HTR-8/SVneo (cell line): ENCODE measurements at regions not wholly inside any gene's neighbourhood (a gene's known extent, or its start where the extent isn't known, plus 50 kb on each side); places are given as distances from the start of the nearest gene placed in this dataset.

ENCODE experiments used
- DNase-seq: peaks from one replicate; pipeline ENCODE4 v3.0.0; 2011; ENCODE audit warnings: low spot score, mixed read lengths; ENCODE audit not compliant: insufficient read length
- FAIRE-seq: peaks from 2 replicates; lab custom pipeline; 2011; peaks lifted over from hg19 to GRCh38; lab: Jason Lieb, UNC

DNA sequence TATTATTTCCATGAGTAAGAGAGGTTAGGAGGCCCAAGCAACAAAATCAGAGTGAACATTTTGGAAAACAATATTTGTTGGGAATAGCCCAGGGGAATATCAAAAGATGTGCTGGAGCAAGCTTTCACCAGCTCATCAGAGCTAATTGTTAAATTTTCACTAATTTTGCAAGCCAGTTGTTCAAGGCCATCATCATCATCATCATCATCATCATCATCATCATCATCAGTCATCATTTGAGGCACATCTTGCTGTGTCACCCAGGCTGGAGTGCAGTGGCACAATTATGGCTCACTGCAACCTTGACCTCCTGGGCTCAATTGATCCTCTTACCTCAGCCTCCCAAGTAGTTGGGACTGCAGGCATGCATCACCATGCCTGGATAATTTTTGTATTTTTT lies 350.5 kb upstream of the MEF2C start:
- DNase-seq (no peak), FAIRE-seq (no peak)

GRCh38 chr5:89232139-89232603 lies 349.2 kb upstream of the MEF2C start:
- DNase-seq (no peak), FAIRE-seq (no peak)

DNA sequence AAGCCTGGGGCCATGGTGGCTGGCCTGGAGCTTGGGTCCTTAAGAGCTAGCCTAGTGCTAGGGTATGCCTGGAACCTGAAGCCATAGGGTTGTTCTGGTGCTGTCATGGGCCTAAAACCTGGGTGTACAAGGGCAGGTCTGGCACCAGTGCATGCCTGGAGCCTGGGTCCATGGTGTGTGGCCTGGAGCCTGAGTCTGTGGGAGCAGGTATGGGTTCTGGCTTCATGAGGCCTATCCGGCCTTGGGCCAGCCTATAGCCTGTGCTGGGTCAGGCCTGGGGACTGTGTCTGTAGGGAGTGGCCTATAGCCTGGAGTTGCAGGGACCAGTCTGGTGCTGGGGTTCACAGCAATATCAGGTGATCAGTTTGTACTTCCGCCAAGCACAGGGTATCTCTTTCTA lies 347.2 kb upstream of the MEF2C start:
- no peak for DNase-seq
- no peak for FAIRE-seq

GRCh38 chr5:89229331-89230070 lies 346.5 kb upstream of the MEF2C start:
- DNase-seq, result no peak
- FAIRE-seq, result no peak

DNA sequence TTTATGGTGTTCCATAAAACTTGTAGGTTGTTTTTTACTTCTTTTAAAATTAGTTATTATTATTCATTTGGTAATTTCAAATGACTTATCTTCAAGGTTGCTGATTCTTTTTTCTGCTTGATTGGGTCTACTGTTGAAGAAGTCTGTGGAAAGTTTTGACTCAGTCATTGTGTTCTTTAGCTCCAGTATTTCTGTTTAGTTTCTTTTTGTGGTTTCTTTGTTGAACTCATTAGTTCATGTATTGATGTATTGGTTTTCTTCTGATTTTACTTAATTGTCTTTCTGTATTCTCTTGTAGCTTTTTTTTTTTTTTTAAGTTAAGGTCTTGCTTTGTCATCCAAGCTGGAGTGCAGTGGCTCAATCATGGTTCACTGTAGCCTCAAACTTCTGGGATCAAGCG lies 345.4 kb upstream of the MEF2C start:
- FAIRE-seq, result no peak
- DNase-seq, result no peak

DNA sequence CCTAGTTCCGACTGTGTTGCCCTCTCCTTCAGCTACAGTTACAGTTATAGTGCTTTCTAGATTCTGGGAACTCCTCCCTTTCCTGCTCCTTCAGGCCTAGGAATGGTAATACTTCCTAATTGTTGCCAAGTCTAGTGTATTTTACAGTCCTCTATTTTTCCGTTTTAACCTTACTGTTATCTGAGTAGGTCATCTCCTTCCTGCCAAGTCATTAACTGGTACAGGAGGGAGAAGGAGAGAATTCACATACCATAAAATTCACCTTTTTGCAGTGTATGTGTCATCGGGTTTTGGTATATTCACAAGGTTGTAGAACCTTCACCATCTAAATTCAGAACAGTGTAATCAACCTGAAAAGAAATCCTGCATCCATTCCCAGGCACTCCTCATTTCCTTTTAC lies 335.4 kb upstream of the MEF2C start:
- FAIRE-seq (no peak), DNase-seq (no peak)

GRCh38 chr5:89216606-89217005 lies 333.6 kb upstream of the MEF2C start:
- DNase-seq (no peak), FAIRE-seq (no peak)

DNA sequence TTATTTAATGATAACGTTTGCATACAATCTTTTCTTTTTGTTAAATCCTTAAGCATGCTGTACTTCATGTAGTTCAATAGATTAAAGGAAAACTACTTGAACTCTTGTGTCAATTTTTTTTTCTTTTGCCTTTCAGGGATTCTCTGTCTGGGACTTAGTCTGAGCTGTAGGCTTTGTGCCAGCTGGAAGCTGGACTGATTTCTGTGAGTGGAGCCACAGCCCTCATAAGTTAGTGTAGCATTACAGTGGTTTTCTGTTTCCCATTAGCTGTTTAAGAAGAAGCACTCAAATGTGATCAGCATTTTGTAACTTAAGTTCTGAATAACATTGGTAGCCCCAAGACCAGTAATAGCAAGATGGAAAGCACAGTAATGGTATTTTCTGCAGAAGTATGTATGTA lies 330.6 kb upstream of the MEF2C start:
- FAIRE-seq, result no peak
- DNase-seq, result no peak

GRCh38 chr5:89211836-89212235 lies 328.9 kb upstream of the MEF2C start:
- DNase-seq, result no peak
- FAIRE-seq, result no peak

GRCh38 chr5:89208811-89209210 lies 325.8 kb upstream of the MEF2C start:
- no peak for DNase-seq

GRCh38 chr5:89208392-89208791 lies 325.4 kb upstream of the MEF2C start:
- no peak for FAIRE-seq
- DNase-seq, result no peak

More at GRCh38 chr5:89208811-89209210, 325.8 kb upstream of the MEF2C start:
- FAIRE-seq, result no peak

- no peak for FAIRE-seq
Measured at GRCh38 chr5:89204756-89205155, 321.8 kb upstream of the MEF2C start.

GRCh38 chr5:89203611-89204010 lies 320.6 kb upstream of the MEF2C start:
- FAIRE-seq, result no peak
- DNase-seq, result no peak

More at GRCh38 chr5:89204756-89205155, 321.8 kb upstream of the MEF2C start:
- no peak for DNase-seq

GRCh38 chr5:89200899-89201298 lies 317.9 kb upstream of the MEF2C start:
- FAIRE-seq (no peak), DNase-seq (no peak)

DNA sequence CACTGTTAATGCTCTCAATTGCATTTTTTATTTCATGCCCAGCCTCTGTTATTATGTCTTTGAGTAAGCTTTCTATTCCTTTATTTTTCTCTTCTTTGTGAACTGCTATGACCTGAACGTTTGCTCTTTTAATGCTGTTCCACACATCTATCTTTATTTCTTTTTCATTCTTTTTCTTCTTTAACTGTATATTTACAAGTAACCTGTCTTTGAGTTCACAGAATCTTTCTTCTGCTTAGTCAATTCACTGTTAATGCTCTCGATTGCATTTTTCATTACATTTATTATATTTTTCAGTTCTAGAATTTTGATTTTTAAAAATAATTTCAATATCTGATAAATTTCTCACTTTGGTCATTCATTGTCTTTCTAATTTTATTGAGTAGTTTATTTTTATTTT lies 316.3 kb upstream of the MEF2C start:
- FAIRE-seq (no peak), DNase-seq (no peak)

DNA sequence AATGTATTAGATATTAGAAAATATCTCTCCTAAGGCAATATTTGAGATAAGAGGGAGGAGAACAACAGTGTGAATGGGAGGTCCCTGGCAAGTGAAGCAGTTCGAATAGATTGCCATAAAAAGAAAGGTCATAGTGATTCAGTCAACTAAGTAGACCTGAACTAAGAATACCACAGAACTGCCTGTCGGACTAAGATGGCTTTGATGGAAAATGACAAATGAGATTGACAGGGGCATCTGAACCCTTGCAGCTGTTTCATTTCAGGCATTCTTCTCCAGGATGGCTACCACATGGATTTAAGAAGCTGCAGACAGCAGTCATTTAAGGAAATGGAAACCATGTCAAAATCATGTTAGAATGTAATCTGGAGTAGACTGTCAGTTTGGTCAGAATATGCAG lies 308.4 kb upstream of the MEF2C start:
- DNase-seq (no peak), FAIRE-seq (no peak)

- DNase-seq (no peak), FAIRE-seq (no peak)
Measured at GRCh38 chr5:89190515-89191265, 307.7 kb upstream of the MEF2C start.

GRCh38 chr5:89187883-89188465 lies 305.0 kb upstream of the MEF2C start:
- DNase-seq (no peak), FAIRE-seq (no peak)

DNA sequence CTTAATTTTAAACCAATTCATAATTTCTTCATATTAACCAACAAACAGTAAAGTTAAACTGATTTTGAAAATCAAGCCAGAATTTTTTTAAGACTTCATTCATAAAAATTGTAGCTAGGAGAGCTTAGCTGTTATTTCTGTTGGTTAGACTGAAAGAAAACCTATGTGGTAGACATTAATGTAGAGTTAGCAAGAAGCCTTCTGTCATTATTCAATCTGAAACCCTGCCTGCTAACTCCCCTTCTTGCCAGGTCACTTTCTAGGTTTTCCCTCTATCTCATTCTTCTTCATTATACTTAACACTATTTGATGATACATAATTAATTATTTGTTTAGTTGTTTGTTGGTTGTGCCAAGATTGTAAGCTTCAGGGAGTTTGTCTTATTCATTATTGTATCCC lies 304.3 kb upstream of the MEF2C start:
- DNase-seq, result no peak
- no peak for FAIRE-seq

- no peak for DNase-seq
- FAIRE-seq, result no peak
Measured at GRCh38 chr5:89181546-89181945, 298.6 kb upstream of the MEF2C start.

DNA sequence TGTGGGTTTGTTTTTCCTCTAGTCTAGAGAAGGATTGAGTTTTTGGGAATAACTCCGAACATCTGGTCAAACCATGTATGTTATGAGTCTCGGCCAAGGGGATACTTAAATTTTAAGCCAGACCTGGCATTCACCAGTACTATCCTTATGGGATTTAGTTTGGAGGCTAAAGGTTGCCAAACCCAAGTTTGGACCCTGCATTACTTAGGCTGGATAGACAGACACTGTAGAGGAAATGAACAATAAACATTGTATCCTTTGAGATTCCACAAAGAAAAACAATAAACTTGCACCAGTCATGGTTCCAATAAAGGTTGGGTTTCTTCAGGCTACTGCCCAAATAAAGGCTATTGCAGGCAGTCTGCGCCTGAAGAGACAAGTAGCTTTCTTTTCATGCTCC lies 296.7 kb upstream of the MEF2C start:
- no peak for FAIRE-seq
- DNase-seq, result no peak
